ES-I3 (cell line): ENCODE measurements at regions not wholly inside any gene's neighbourhood (a gene's known extent, or its start where the extent isn't known, plus 50 kb on each side); places are given as distances from the start of the nearest gene placed in this dataset.
"Not testable (repeated sequence)": the region's sequence is repeated elsewhere in the genome, so short reads cannot be mapped to it uniquely, and the experiment has no call there.

ENCODE experiments used
- H3K36me3 ChIP-seq: 2 replicates; pipeline ENCODE4 v1.6.1; 2013; ENCODE audit warnings: mild to moderate bottlenecking, low read length, control low read depth, moderate library complexity; ENCODE audit not compliant: insufficient read depth
- H3K4me1 ChIP-seq: 2 replicates; pipeline ENCODE4 v1.6.1; 2013; ENCODE audit warnings: mild to moderate bottlenecking, control low read depth, low read length; ENCODE audit not compliant: insufficient read depth
- H3K9ac ChIP-seq: 2 replicates; pipeline ENCODE4 v1.6.1; 2013; ENCODE audit warnings: low read depth, mild to moderate bottlenecking, low read length, moderate library complexity
- H3K9me3 ChIP-seq: 2 replicates; pipeline ENCODE4 v1.6.1; 2013; ENCODE audit warnings: mild to moderate bottlenecking, low read length, moderate library complexity; ENCODE audit not compliant: control insufficient read depth, insufficient read depth

DNA sequence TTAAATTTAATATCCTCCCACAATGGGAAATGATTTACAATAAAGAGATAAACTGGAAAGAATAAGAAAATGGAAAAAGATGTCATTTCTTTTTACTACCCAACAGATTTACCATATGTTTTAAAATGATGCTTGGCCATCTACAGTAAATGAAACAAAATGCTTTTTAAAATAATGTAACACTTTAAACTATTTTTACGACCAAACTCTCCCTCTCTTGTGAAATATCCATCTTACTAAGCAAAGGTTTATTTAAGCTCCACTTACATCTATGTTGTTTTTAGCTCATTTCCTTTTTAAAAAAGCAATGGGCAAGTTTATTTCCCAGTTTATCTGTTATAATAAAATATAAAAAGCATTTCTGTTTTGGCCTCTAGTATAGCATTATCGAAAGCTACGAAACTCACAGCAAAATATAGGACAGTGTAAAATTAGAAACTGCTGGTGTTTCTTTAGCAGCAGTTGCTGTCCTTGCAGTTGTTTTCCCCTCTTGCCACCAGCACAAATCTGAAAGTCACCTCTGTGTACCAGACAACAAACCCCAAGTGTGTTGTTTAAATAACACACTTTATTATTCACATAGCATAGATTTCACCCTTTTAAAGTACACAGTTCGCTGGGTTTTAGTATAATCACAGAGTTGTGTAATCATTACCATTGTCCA, 195.1 kb downstream of the CDRT15L2 start:
- H3K4me1 ChIP-seq, result no peaks in the 10 kb centered on the region
- no peaks in the 10 kb centered on the region for H3K9me3 ChIP-seq
- H3K9ac ChIP-seq, result no peak overlapping the region
- no peaks in the 10 kb centered on the region for H3K36me3 ChIP-seq

- Histone ChIP-seq H3K36me3 (no peaks in the 10 kb centered on the region), H3K9ac (no peak overlapping the region), H3K9me3 (no peaks in the 10 kb centered on the region)
Measured at GRCh38 chr17:20775331-20775730, 195.8 kb downstream of the CDRT15L2 start.

DNA sequence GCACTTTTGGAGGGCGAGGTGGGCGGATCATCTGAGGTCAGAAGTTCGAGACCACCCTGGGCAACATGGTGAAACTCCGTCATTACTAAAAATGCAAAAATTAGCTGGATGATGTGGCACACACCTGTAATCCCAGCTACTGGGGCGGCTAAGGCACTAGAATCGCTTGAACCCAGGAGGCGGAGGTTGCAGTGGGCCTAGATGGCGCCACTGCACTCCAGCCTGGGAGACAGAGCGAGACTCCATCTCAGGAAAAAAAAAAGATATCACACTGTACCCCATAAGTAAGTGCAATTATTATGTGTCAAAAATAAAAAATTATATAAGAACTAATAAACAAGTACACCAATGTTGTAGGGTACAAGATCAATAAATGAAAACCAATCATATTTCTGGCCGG, 200.0 kb downstream of the CDRT15L2 start:
- H3K4me1 ChIP-seq, result no peaks in the 10 kb centered on the region
- H3K36me3 ChIP-seq, result no peaks in the 10 kb centered on the region
- no peaks in the 10 kb centered on the region for H3K9me3 ChIP-seq
- H3K9ac ChIP-seq, result no peak overlapping the region

More at GRCh38 chr17:20775331-20775730, 195.8 kb downstream of the CDRT15L2 start:
- H3K4me1 ChIP-seq, result no peaks in the 10 kb centered on the region

DNA sequence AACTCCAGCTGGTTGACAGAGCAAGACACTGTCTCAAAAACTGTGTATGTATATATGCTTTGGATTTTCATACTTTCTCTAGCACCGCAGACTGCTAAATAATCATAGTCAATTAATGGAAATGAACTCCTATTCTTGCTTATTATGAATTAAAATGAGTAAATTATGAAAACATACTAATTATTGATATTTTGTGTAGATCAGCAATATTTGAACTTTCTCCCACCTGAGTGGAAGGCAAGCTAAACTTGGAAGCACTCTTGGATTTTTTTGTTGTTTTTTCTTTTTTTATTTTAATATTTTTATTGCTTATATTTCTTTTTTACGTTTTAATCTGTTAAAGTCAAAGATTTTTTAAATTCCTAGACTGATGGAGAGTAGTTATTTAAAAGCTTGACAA, 201.7 kb downstream of the CDRT15L2 start:
- Histone ChIP-seq H3K4me1 (no peaks in the 10 kb centered on the region), H3K9ac (no peak overlapping the region), H3K9me3 (no peaks in the 10 kb centered on the region), H3K36me3 (no peaks in the 10 kb centered on the region)

DNA sequence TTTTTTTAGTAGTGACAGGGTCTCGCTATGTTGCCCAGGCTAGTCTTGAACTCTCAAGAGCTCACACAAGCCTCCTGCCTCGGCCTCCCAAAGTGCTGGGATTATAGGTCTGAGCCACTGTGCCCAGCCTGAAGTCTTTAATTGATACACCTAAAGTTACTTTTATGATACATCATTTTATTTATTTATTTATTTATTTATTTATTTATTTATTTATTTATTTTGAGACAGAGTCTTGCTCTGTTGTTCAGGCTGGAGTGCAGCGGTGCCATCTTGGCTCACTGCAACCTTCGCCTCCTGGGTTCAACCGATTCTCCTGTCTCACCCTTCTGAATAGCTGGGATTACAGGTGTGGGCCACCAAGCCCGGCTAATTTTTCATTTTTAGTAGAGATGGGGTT, 202.3 kb downstream of the CDRT15L2 start:
- H3K4me1 ChIP-seq, H3K9ac ChIP-seq, H3K9me3 ChIP-seq, H3K36me3 ChIP-seq: not testable (repeated sequence)

- no peaks in the 10 kb centered on the region for H3K36me3 ChIP-seq
- H3K4me1 ChIP-seq, result no peaks in the 10 kb centered on the region
- no peak overlapping the region for H3K9ac ChIP-seq
- H3K9me3 ChIP-seq, result no peaks in the 10 kb centered on the region
Measured at GRCh38 chr17:20783091-20783490, 203.6 kb downstream of the CDRT15L2 start.

DNA sequence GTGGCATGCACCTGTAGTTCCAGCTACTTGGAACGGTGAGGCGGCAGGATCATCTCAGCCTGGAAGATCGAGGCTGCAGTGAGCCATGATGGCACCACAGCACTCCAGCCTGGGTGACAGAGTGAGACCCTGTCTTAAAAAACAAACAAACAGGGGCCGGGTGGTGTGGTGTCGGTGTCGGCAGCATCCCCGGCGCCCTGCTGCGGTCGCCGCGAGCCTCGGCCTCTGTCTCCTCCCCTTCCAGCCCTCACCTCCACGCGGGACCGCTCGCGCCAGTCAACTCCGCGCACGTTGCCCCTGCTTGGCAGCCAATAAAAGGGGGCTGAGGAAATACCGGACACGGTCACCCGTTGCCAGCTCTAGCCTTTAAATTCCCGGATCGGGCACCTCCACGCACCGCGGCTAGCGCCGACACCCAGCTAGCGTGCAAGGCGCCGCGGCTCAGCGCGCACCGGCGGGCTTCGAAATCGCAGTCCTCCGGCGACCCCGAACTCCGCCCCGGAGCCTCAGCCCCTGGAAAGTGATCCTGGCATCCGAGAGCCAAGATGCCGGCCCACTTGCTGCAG, 204.7 kb downstream of the CDRT15L2 start:
- Histone ChIP-seq H3K4me1 (no peaks in the 10 kb centered on the region), H3K36me3 (no peaks in the 10 kb centered on the region), H3K9me3 (no peaks in the 10 kb centered on the region), H3K9ac (no peak overlapping the region)

DNA sequence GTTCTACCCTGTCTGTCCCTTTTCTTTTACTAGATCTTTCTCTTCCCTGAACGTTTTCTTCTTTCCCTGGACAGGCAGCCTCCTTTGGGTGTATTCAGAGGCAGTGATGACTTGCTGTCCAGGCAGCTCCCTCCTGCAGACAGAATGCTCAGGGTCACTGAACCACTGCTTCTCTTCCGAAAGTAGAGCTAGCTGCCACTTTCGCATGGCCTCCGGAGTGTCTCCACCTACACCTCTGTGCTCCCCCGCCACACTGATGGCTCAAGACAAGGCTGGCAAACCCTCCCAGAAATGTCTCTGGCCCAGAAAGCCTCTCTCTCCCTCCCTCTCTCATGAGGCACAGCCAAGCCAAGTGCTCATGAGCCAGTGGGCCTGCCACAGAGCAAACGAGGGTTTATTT, 207.8 kb downstream of the CDRT15L2 start:
- H3K4me1 ChIP-seq, result no peaks in the 10 kb centered on the region
- H3K36me3 ChIP-seq, result no peaks in the 10 kb centered on the region
- H3K9me3 ChIP-seq, result no peaks in the 10 kb centered on the region
- no peak overlapping the region for H3K9ac ChIP-seq

GRCh38 chr17:20791626-20792025, 212.1 kb downstream of the CDRT15L2 start:
- Histone ChIP-seq H3K9me3 (no peaks in the 10 kb centered on the region), H3K9ac (no peak overlapping the region), H3K4me1 (no peaks in the 10 kb centered on the region), H3K36me3 (no peaks in the 10 kb centered on the region)

- H3K36me3 ChIP-seq, H3K9me3 ChIP-seq, H3K9ac ChIP-seq, H3K4me1 ChIP-seq: not testable (repeated sequence)
Measured at GRCh38 chr17:20794532-20794931, 215.0 kb downstream of the CDRT15L2 start.

DNA sequence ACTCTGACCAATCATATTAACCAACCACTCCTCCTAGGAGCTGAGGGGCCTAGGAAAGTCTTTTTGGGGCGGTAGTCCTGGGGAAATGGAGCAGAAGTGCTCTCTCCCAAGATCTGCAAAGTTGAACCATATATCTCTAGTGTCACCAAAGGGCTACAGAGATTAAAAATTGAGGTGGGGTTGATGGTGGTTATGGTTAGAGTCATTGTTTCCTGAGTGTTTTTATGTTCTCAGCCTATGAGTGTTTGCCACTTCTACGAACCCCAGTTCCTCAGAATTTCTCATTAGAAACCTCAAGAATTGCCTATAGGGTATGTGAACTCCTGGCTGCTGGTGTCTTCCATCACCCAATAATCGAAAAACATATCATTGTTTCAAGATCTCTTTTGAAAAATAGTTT, 217.8 kb downstream of the CDRT15L2 start:
- H3K4me1 ChIP-seq, result no peaks in the 10 kb centered on the region
- no peaks in the 10 kb centered on the region for H3K9me3 ChIP-seq
- H3K9ac ChIP-seq, result no peak overlapping the region
- H3K36me3 ChIP-seq, result no peaks in the 10 kb centered on the region

- H3K9ac ChIP-seq, result no peak overlapping the region
- no peaks in the 10 kb centered on the region for H3K36me3 ChIP-seq
- no peaks in the 10 kb centered on the region for H3K9me3 ChIP-seq
- H3K4me1 ChIP-seq, result no peaks in the 10 kb centered on the region
Measured at GRCh38 chr17:20800146-20800545, 220.6 kb downstream of the CDRT15L2 start.

DNA sequence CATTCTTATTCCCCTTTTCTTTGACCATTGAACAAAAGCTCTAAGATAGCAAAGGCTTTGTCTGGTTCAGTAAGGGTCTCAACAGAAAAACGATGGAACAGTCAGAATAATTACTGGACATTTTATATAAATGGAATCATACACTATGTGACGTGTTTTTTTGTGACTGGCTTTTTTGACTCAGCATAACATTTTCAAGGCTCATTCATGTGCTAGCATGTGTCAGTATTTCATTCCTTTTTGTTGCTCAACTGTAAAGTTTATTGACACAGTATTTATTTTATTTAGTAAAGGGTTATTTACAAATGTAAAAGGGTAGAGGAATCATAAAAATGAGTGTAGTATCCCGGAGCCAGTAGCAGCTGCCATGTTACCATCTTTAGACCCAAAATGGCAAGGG, 226.2 kb downstream of the CDRT15L2 start:
- no peak overlapping the region for H3K9ac ChIP-seq
- H3K4me1 ChIP-seq, result no peaks in the 10 kb centered on the region
- H3K9me3 ChIP-seq, result no peaks in the 10 kb centered on the region
- H3K36me3 ChIP-seq, result no peaks in the 10 kb centered on the region

DNA sequence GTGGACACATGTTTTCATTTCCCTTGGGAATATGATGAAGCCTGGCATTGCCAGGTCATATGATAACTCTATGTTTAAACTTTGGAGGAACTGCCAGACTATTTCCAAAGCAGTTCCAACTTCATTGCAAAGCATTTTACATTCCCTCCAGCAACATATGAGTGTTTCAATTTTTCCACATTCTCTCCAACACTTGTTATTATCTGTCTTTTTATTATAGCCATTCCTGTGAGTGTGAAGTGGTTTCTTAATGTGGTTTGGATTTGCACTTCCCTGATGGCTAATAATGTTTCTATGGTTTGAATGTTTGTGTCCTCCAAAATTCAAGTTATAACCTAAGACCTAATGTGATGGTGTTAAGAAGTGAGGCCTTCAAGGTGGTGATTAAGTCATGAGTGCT, 228.0 kb downstream of the CDRT15L2 start:
- not testable (repeated sequence) for H3K9ac ChIP-seq, H3K36me3 ChIP-seq, H3K4me1 ChIP-seq, H3K9me3 ChIP-seq

DNA sequence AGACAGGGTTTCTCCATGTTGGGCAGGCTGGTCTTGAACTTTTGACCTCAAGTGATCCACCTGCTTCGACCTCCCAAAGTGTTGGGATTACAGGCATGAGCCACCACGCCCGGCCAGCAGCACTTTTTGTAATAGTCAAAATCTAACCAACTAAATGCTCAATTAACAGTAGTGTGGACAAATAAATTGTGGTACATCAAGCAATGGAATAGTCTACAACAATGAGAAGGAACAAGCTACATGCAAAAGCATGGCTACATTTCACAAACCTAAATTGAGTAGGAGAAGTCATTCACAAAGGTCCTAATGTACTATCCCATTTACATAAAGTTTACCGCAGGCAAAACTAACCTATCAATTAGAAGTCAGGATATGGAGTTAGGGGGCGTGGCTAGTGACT, 227.4 kb downstream of the USP22 start:
- H3K9ac ChIP-seq, H3K4me1 ChIP-seq, H3K36me3 ChIP-seq, H3K9me3 ChIP-seq: not testable (repeated sequence)

DNA sequence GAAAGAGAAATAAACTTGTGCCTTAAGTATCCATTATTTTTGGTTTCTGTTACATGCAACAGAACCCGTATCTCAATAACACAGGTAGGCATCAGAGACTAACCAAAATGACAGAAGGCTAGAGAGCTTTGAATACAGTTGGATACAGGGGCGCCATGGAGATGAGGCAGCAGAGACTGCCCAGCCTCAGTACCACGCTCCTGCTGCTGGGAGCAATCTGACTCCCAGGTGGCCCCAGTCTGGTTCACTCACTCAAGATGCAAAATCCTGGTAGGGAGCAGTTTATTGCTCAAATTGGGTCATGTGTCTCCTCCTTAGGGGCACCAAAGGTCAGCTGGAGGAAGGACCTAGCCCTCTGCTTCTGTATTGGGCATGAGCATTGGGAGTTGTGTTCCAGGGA, 218.9 kb downstream of the USP22 start:
- Histone ChIP-seq H3K9ac (no peak overlapping the region), H3K4me1 (no peaks in the 10 kb centered on the region), H3K36me3 (no peaks in the 10 kb centered on the region), H3K9me3 (no peaks in the 10 kb centered on the region)
